ENCODE measurements at regions not wholly inside any gene's neighbourhood (a gene's known extent, or its start where the extent isn't known, plus 50 kb on each side); places are given as distances from the start of the nearest gene placed in this dataset.

- DNase-seq = no peak
Observed at GRCh38 chr2:195037045-195037444, 620.0 kb upstream of the SLC39A10 start.

GRCh38 chr2:195031411-195031810 is 625.6 kb upstream of the SLC39A10 start:
- DNase-seq = no peak

GRCh38 chr2:195029804-195030654 is 627.0 kb upstream of the SLC39A10 start:
- no peak for DNase-seq

DNA sequence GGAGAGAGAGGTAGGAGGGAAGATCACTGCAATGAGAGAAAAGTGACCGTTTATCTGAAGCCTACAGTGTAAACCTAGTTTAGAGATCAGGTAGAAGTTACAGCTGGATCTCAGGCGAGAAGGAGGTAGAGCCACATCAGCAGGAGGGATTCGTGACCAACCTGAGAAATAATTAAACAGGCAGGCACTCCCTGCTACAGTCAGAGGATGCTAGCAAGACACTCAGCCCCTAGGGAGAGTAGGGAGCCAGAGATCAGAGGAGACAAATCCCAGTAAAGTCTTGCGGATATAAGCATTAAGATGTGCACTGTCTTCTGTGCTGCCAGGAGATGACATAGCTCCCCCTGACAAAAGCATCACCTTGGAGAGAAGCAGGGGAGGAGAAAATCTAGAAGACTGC is 629.1 kb upstream of the SLC39A10 start:
- no peak for DNase-seq

DNA sequence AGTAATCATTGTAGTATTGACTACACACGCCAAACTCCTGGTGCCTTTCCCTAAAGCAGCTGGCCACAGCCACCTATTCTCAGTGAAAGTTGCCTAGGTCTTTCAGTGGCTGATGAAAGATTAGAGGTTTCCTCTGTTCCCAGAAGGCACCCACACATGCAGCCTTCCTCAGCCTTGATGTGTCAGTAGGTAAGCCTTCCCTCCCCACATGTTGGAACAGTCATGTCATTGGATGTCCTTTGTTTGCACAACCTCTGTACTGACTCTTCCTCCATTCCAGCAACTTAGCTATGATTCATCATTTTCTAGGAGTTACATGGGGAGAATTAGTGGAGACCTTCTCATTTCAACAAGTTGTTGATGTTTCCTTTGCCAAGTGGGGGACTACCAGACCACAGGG is 630.8 kb upstream of the SLC39A10 start:
- no peak for DNase-seq

GRCh38 chr2:195022508-195022830 is 634.6 kb upstream of the SLC39A10 start:
- DNase-seq = no peak

DNA sequence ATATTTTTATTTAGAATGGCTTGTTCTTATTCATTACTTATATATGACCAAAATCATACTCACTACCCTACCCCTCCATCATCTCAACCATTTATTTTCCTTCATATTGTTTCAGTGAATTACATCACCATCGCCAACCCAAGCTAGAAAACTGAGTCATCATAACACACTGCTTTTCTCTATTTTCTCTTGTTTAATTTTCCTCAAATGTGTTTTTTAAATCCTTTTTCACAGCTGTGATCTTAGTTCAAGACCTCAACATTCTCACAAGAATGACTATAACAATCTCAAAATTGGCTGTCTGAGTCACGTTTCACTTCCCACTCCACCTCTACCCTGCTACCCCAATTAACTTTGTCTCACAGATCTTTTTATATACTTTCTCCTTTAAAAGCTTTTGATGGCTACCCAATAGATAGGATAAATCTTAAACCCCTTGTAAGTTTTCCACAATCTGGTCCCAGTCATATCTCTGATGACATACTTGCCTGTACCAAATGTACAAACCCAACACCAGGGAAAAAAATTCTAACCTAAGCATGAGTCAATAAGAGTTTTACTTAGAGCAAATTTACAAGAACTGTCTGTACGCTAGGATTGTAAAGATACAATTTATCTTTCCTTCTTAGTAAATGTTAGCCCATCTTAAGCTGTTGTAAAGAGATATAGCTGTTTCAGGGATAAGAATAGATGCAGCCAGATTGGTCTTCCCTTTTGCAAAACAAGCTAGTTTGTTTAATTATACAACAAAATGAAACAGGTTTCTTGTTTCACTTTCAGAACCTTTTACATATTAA is 635.1 kb upstream of the SLC39A10 start:
- DNase-seq = no peak

DNA sequence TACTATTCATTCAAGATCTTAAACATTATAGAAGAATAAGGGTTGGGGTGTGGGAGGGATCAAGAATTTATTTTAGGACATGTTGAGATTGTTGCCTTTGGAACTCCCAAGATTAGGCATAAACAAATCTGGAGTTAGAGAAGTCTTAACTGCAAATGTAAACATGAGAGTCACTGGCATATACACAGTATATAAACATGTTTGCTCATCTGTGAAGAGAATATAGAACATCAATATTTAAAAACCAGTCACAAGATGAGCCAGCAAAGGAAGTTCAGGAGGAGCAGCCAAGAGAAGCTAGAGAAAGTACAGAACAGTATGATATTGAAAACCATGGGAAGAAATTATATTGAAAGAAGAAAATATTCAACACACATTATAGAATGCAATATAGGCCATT is 638.6 kb upstream of the SLC39A10 start:
- no peak for DNase-seq

DNA sequence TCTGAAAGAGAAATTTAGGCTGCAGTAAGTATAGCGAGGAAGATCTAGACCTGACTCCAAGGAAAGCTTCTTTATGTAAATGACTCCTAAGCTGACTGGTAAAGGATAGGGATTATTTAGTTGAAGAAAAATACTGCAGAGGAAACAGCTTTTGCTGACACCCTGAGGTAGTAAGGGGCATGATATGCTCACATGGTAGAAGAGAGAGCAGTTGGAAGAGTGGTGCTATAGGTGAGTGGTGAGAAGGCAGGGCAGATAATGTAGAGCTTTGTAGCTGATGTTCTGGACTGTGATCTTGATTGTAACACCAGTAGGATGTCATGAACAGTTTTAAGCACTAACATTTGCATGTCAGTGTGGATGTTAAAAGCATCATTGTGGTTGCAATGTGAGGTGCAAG is 639.1 kb upstream of the SLC39A10 start:
- no peak for DNase-seq

DNA sequence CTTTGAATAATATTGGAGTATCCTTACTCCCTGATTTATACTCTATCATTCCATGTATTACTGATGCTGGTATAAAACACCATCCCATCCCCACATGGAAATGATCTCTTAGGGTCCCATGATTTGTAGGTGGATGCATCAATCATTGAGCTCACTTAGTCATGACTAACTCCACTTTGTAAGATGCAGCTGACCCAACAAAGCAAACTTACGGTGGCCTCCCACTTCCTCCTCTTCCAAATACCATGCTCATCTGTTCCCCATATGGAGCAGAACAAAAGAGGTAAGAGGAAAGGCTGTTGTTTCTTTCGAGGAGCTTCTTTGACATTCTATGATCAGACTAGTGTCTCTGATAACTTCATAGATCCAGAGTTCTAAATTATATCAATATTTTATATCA is 640.2 kb upstream of the SLC39A10 start:
- no peak for DNase-seq

DNA sequence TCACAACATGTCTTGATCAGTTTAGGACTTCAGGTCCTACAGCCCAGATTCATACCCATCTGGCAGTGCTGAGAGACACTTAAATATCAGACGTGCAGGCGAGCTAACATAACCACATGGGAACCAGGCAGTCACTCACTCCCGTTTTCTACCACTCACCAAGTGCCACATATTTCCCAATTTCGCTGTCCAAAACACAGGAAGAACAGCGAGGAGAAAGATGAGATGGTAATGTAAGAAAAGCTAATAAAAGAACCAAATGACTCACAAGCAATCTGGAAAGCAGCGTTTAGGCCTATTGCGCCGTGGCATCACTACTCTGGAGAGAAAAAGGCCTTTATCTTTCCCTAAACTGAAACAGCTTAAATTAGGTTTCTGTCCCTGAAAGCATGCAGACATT is 647.8 kb upstream of the SLC39A10 start:
- no peak for DNase-seq

DNA sequence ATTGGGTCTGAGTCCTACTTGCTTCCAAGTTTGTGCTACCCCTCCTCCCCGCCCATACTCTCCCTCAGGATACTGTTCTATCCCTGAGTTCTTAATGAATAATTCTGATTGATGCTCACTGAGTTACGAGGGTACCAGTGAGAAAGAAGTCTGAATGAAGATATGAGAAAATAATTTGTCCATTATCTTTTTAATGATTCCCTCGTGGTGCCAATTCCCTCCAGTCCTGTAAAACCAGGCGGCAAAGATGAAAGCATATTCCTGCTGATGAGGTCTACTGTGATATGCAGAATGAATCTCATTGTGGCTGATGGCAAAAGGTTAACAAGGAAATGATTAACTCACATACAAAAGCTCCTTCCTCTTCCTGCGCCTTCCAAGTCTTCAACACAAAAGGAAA is 650.2 kb upstream of the SLC39A10 start:
- no peak for DNase-seq

DNA sequence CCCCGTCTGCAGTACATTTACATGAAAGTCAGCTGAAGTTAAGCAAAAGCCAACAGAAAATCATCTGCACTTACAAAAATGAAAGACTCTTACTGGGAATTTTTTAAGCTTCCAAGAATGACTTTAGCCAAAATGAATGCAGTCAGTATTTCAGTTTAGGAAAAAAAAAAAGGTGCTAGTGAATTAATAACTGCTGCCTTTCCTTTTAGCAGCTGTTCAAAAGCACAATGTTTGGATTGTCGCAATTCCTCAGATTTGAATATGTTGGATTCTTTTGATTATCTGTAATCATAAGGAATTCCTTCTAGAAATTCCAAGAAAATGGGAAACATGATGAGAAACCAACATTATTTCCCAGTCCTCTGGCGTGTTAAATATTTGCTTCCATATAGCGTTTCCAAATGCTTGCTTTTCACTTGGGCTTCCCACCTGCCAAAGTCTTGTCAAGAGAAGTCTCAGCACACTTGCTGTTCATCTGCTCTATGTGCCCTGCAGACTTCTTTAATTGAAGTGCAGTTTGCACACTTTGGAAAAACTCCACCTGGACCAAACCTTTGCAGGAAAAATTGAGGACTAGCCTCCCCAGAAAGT is 653.0 kb upstream of the SLC39A10 start:
- DNase-seq = no peak

- DNase-seq = no peak
Observed at GRCh38 chr2:195001924-195002323, 655.1 kb upstream of the SLC39A10 start.

GRCh38 chr2:194999771-195000170 is 657.3 kb upstream of the SLC39A10 start:
- DNase-seq = no peak

- no peak for DNase-seq
Observed at GRCh38 chr2:194992648-194993047, 664.4 kb upstream of the SLC39A10 start.

- DNase-seq = no peak
Observed at GRCh38 chr2:194985258-194985657, 671.8 kb upstream of the SLC39A10 start.

GRCh38 chr2:194962254-194962653 is 694.8 kb upstream of the SLC39A10 start:
- DNase-seq = no peak

GRCh38 chr2:194954218-194954617 is 702.8 kb upstream of the SLC39A10 start:
- DNase-seq = no peak

DNA sequence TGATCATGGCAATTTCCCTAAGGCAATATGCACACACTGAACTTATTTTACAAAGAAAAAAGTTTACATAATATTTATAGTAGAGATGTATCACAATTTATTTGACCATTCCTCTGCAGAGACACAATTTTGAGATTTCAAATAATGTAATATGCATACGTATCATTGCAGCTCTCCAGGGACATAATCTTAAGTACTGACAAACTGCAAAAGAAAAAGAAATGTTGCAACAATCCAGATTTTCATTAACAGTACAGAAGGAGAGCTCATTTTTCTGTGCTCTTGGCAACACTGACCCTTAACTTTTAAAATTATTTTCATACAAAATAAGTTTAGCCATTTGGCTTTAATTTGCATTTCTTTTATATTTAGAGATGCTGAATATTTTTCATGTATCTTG is 710.2 kb upstream of the SLC39A10 start:
- DNase-seq = no peak

- DNase-seq = no peak
Observed at GRCh38 chr2:194938066-194938465, 719.0 kb upstream of the SLC39A10 start.

DNA sequence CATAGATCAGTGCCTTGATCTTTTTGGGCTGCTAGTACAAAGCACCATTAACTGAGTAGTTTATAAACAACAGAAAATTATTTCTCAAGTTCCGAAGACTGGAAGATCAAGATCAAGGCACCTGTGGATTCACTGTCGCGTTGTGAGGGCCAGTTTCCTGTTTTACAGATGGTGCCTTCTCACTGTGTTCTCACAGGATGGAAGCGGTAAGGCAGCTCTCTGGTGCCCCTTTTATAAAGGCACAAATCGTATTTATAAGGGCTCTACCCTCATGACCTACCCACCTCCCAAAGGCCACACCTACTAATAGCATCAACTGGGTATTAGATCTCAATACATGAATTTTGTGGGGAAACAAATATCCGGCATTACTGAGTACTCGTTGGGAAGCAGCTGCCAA is 729.5 kb upstream of the SLC39A10 start:
- DNase-seq = no peak

- no peak for DNase-seq
Observed at GRCh38 chr2:194926873-194927272, 730.2 kb upstream of the SLC39A10 start.

DNA sequence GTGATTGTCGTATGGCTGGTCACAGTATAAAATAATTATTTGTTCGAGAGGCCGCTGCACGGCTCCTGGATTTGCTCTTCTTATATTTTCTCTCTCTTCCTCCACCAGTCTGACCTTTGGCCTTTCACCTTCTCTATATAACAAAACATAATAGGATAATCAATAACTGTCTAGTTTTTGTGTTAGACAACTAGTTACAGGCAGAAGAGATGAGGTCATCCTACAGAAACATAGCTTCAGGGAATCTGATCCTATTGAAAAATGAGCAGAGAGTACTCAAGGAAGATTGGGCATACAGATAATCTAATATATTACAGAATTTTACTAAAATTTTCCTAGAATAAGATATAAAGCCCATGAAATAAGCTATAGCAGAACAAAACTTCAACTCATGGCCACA is 731.3 kb upstream of the SLC39A10 start:
- DNase-seq = no peak
